ENCODE measurements at regions not wholly inside any gene's neighbourhood (a gene's known extent, or its start where the extent isn't known, plus 50 kb on each side); places are given as distances from the start of the nearest gene placed in this dataset.

GRCh38 chrX:39563178-39563577, 534.6 kb downstream of the BCOR start:
- H3K27me3 ChIP-seq (ENCODE audit: control insufficient read depth, insufficient read depth, low read length) = no peaks in the 10 kb centered on the region
- DNase-seq = no peak
- H3K4me3 ChIP-seq (ENCODE audit: insufficient read depth, low read depth, low read length) = no peak overlapping the region
- no peaks in the 10 kb centered on the region for H3K36me3 ChIP-seq (replicated peaks; ENCODE audit: control insufficient read depth, insufficient read depth, low read length)

GRCh38 chrX:39564751-39565150, 533.0 kb downstream of the BCOR start:
- no peak for DNase-seq
- Histone ChIP-seq H3K36me3 (replicated peaks; ENCODE audit: control insufficient read depth, insufficient read depth, low read length) (no peaks in the 10 kb centered on the region), H3K27me3 (ENCODE audit: control insufficient read depth, insufficient read depth, low read length) (no peaks in the 10 kb centered on the region), H3K4me3 (ENCODE audit: insufficient read depth, low read depth, low read length) (no peak overlapping the region)

- Histone ChIP-seq H3K27me3 (ENCODE audit: control insufficient read depth, insufficient read depth, low read length) (no peaks in the 10 kb centered on the region; the same call in 1 of the 2 replicates), H3K36me3 (replicated peaks; ENCODE audit: control insufficient read depth, insufficient read depth, low read length) (no peaks in the 10 kb centered on the region), H3K4me3 (ENCODE audit: insufficient read depth, low read depth, low read length) (no peak overlapping the region)
- DNase-seq = no peak
These were observed 523.6 kb downstream of the BCOR start for GRCh38 chrX:39574178-39574577.

GRCh38 chrX:39576041-39576872, 521.5 kb downstream of the BCOR start:
- no peaks in the 10 kb centered on the region for H3K36me3 ChIP-seq (replicated peaks; ENCODE audit: control insufficient read depth, insufficient read depth, low read length)
- no peaks in the 10 kb centered on the region; the same call in 1 of the 2 replicates for H3K27me3 ChIP-seq (ENCODE audit: control insufficient read depth, insufficient read depth, low read length)
- peak; percentile 73 for DNase-seq
- H3K4me3 ChIP-seq (ENCODE audit: insufficient read depth, low read depth, low read length) = no peak overlapping the region

- no peak for DNase-seq
- H3K36me3 ChIP-seq (replicated peaks; ENCODE audit: control insufficient read depth, insufficient read depth, low read length) = no peaks in the 10 kb centered on the region
- H3K27me3 ChIP-seq (ENCODE audit: control insufficient read depth, insufficient read depth, low read length) = no peaks in the 10 kb centered on the region; the same call in 1 of the 2 replicates
- no peak overlapping the region for H3K4me3 ChIP-seq (ENCODE audit: insufficient read depth, low read depth, low read length)
These were observed 520.4 kb downstream of the BCOR start for GRCh38 chrX:39577206-39577984.

- DNase-seq = no peak
- Histone ChIP-seq H3K27me3 (ENCODE audit: control insufficient read depth, insufficient read depth, low read length) (no peaks in the 10 kb centered on the region; the same call in 1 of the 2 replicates), H3K4me3 (ENCODE audit: insufficient read depth, low read depth, low read length) (no peak overlapping the region), H3K36me3 (replicated peaks; ENCODE audit: control insufficient read depth, insufficient read depth, low read length) (no peaks in the 10 kb centered on the region)
These were observed 519.5 kb downstream of the BCOR start for GRCh38 chrX:39577985-39578869.

GRCh38 chrX:39580043-39580442, 517.7 kb downstream of the BCOR start:
- H3K36me3 ChIP-seq (replicated peaks; ENCODE audit: control insufficient read depth, insufficient read depth, low read length) = no peaks in the 10 kb centered on the region
- DNase-seq = no peak
- H3K27me3 ChIP-seq (ENCODE audit: control insufficient read depth, insufficient read depth, low read length) = no peaks in the 10 kb centered on the region; the same call in 1 of the 2 replicates
- H3K4me3 ChIP-seq (ENCODE audit: insufficient read depth, low read depth, low read length) = no peak overlapping the region

GRCh38 chrX:39581411-39581810, 516.3 kb downstream of the BCOR start:
- Histone ChIP-seq H3K27me3 (ENCODE audit: control insufficient read depth, insufficient read depth, low read length) (no peaks in the 10 kb centered on the region; the same call in 1 of the 2 replicates), H3K4me3 (ENCODE audit: insufficient read depth, low read depth, low read length) (no peak overlapping the region), H3K36me3 (replicated peaks; ENCODE audit: control insufficient read depth, insufficient read depth, low read length) (no peaks in the 10 kb centered on the region)
- DNase-seq = no peak

GRCh38 chrX:39582091-39582490, 515.7 kb downstream of the BCOR start:
- no peak for DNase-seq
- H3K36me3 ChIP-seq (replicated peaks; ENCODE audit: control insufficient read depth, insufficient read depth, low read length) = no peaks in the 10 kb centered on the region
- H3K4me3 ChIP-seq (ENCODE audit: insufficient read depth, low read depth, low read length) = no peak overlapping the region
- H3K27me3 ChIP-seq (ENCODE audit: control insufficient read depth, insufficient read depth, low read length) = no peaks in the 10 kb centered on the region

GRCh38 chrX:39582976-39583375, 514.8 kb downstream of the BCOR start:
- no peak for DNase-seq
- H3K4me3 ChIP-seq (ENCODE audit: insufficient read depth, low read depth, low read length) = no peak overlapping the region

GRCh38 chrX:39585808-39586207, 511.9 kb downstream of the BCOR start:
- Histone ChIP-seq H3K27me3 (ENCODE audit: control insufficient read depth, insufficient read depth, low read length) (no peaks in the 10 kb centered on the region), H3K36me3 (replicated peaks; ENCODE audit: control insufficient read depth, insufficient read depth, low read length) (no peaks in the 10 kb centered on the region), H3K4me3 (ENCODE audit: insufficient read depth, low read depth, low read length) (no peak overlapping the region)
- no peak for DNase-seq

More at GRCh38 chrX:39582976-39583375, 514.8 kb downstream of the BCOR start:
- no peaks in the 10 kb centered on the region for H3K27me3 ChIP-seq (ENCODE audit: control insufficient read depth, insufficient read depth, low read length)
- no peaks in the 10 kb centered on the region for H3K36me3 ChIP-seq (replicated peaks; ENCODE audit: control insufficient read depth, insufficient read depth, low read length)

- no peak overlapping the region for H3K4me3 ChIP-seq (ENCODE audit: insufficient read depth, low read depth, low read length)
- no peaks in the 10 kb centered on the region for H3K36me3 ChIP-seq (replicated peaks; ENCODE audit: control insufficient read depth, insufficient read depth, low read length)
- no peaks in the 10 kb centered on the region for H3K27me3 ChIP-seq (ENCODE audit: control insufficient read depth, insufficient read depth, low read length)
- no peak for DNase-seq
These were observed 511.4 kb downstream of the BCOR start for GRCh38 chrX:39586359-39586758.

GRCh38 chrX:39591099-39591498, 506.7 kb downstream of the BCOR start:
- H3K36me3 ChIP-seq (replicated peaks; ENCODE audit: control insufficient read depth, insufficient read depth, low read length) = no peaks in the 10 kb centered on the region
- H3K27me3 ChIP-seq (ENCODE audit: control insufficient read depth, insufficient read depth, low read length) = no peaks in the 10 kb centered on the region
- no peak for DNase-seq
- no peak overlapping the region for H3K4me3 ChIP-seq (ENCODE audit: insufficient read depth, low read depth, low read length)

- no peak for DNase-seq
- H3K27me3 ChIP-seq (ENCODE audit: control insufficient read depth, insufficient read depth, low read length) = no peaks in the 10 kb centered on the region
- H3K36me3 ChIP-seq (replicated peaks; ENCODE audit: control insufficient read depth, insufficient read depth, low read length) = no peaks in the 10 kb centered on the region
- H3K4me3 ChIP-seq (ENCODE audit: insufficient read depth, low read depth, low read length) = no peak overlapping the region
These were observed 505.0 kb downstream of the BCOR start for GRCh38 chrX:39592776-39593175.

Measured in H7 (cell line).